B cell (primary cell): ENCODE measurements at regions not wholly inside any gene's neighbourhood (a gene's known extent, or its start where the extent isn't known, plus 50 kb on each side); places are given as distances from the start of the nearest gene placed in this dataset.

ENCODE experiments used
- EZH2 ChIP-seq: IDR thresholded peaks from 2 replicates; pipeline ENCODE4 v1.6.1; 2012; ENCODE audit warnings: borderline replicate concordance, low read depth, mild to moderate bottlenecking, moderate library complexity, low read length; ENCODE audit not compliant: insufficient read depth, poor library complexity, severe bottlenecking
- TF ChIP-seq, protein P1 (sequence below): fragments of 200-600 bp; IDR thresholded peaks from one replicate; pipeline ENCODE4 v1.8.0; 2022; ENCODE audit warnings: antibody characterized with exemption, mild to moderate bottlenecking

DNA sequence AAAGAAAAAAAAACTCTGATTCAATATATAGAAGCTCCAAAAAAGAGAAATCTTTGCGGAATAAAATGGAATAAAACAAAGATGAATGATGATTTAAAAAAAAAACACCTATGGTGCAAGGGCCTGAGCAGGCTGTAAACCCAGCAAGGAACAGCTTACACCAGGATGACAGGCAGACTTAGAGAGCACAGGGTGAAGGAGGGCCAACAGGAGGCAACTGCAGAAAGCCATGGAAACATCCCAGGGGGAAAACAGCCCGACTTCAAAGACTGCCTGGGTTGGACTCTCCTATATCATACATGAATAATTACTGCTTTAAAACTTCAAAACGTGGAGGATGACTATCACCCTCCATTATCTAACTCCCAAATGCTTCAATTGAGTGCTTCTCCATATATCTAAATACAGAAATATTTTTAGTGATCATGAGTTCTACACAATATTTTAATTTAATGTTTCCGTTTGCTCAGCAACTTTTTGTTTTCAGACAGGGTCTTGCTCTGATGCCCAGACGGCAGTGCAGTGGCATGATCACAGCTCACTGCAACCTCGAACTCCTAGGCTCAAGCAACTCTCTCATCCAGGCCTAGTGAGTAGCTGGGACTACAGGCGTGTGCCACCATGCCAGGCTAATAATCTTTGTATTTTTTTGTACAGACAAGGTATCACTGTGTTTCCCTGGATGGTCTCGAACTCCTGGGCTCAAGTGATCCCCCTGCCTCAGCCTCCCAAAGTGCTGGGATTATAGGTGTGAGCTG is 456.2 kb downstream of the TBL1XR1 start:
- TF ChIP-seq, protein P1, sequence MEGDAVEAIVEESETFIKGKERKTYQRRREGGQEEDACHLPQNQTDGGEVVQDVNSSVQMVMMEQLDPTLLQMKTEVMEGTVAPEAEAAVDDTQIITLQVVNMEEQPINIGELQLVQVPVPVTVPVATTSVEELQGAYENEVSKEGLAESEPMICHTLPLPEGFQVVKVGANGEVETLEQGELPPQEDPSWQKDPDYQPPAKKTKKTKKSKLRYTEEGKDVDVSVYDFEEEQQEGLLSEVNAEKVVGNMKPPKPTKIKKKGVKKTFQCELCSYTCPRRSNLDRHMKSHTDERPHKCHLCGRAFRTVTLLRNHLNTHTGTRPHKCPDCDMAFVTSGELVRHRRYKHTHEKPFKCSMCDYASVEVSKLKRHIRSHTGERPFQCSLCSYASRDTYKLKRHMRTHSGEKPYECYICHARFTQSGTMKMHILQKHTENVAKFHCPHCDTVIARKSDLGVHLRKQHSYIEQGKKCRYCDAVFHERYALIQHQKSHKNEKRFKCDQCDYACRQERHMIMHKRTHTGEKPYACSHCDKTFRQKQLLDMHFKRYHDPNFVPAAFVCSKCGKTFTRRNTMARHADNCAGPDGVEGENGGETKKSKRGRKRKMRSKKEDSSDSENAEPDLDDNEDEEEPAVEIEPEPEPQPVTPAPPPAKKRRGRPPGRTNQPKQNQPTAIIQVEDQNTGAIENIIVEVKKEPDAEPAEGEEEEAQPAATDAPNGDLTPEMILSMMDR = no peak
- TF ChIP-seq EZH2 = no peak
